NCI-H446 (cell line): ENCODE measurements at regions not wholly inside any gene's neighbourhood (a gene's known extent, or its start where the extent isn't known, plus 50 kb on each side); places are given as distances from the start of the nearest gene placed in this dataset.

ENCODE experiments used
- DNase-seq, 2 experiments: peaks; one replicate each; lab custom pipeline; 2025; lab: John Stamatoyannopoulos, UW

- no peak for DNase-seq
Measured at GRCh38 chr1:98203466-98203865, 282.6 kb upstream of the DPYD start.

GRCh38 chr1:98201666-98202081 is 280.8 kb upstream of the DPYD start:
- DNase-seq: no peak

GRCh38 chr1:98197356-98197755 is 276.5 kb upstream of the DPYD start:
- no peak for DNase-seq

GRCh38 chr1:98196012-98196411 is 275.2 kb upstream of the DPYD start:
- no peak for DNase-seq

- no peak for DNase-seq
Measured at GRCh38 chr1:98188774-98189173, 267.9 kb upstream of the DPYD start.

GRCh38 chr1:98184856-98185255 is 264.0 kb upstream of the DPYD start:
- DNase-seq: no peak

GRCh38 chr1:98181036-98181764 is 260.4 kb upstream of the DPYD start:
- no peak for DNase-seq

GRCh38 chr1:98179151-98179773 is 258.4 kb upstream of the DPYD start:
- peak in 1 of 2 experiments; percentile 73 for DNase-seq

- no peak for DNase-seq
Measured at GRCh38 chr1:98177751-98178150, 256.9 kb upstream of the DPYD start.

GRCh38 chr1:98176936-98177335 is 256.1 kb upstream of the DPYD start:
- DNase-seq: peak in 1 of 2 experiments; percentile 50

GRCh38 chr1:98176414-98176813 is 255.6 kb upstream of the DPYD start:
- no peak for DNase-seq

GRCh38 chr1:98172578-98172977 is 251.7 kb upstream of the DPYD start:
- DNase-seq: no peak

- no peak for DNase-seq
Measured at GRCh38 chr1:98172022-98172421, 251.2 kb upstream of the DPYD start.

- DNase-seq: no peak
Measured at GRCh38 chr1:98164509-98164908, 243.7 kb upstream of the DPYD start.

- no peak for DNase-seq
Measured at GRCh38 chr1:98157524-98158313, 236.9 kb upstream of the DPYD start.

GRCh38 chr1:98147280-98147679 is 226.4 kb upstream of the DPYD start:
- DNase-seq: no peak

- DNase-seq: no peak
Measured at GRCh38 chr1:98145655-98146054, 224.8 kb upstream of the DPYD start.

- DNase-seq: no peak
Measured at GRCh38 chr1:98143403-98143802, 222.6 kb upstream of the DPYD start.

- peak; percentile 63 to 87 for DNase-seq
Measured at GRCh38 chr1:98133131-98133530, 212.3 kb upstream of the DPYD start.

GRCh38 chr1:98130408-98130807 is 209.6 kb upstream of the DPYD start:
- DNase-seq: no peak

- no peak for DNase-seq
Measured at GRCh38 chr1:98129491-98129890, 208.7 kb upstream of the DPYD start.

GRCh38 chr1:98126740-98127139 is 205.9 kb upstream of the DPYD start:
- no peak for DNase-seq

- DNase-seq: peak in 1 of 2 experiments; percentile 56
Measured at GRCh38 chr1:98121646-98122045, 200.8 kb upstream of the DPYD start.
